Left lung (tissue), 4 donors: ENCODE measurements at regions not wholly inside any gene's neighbourhood (a gene's known extent, or its start where the extent isn't known, plus 50 kb on each side); places are given as distances from the start of the nearest gene placed in this dataset.
"Not testable (repeated sequence)": the region's sequence is repeated elsewhere in the genome, so short reads cannot be mapped to it uniquely, and the experiment has no call there.

Experiments
- ATAC-seq: fragments of 200-7000 bp; cut with Tn5 transposase; one replicate; pipeline ENCODE4 v1.9.1; 2020; ENCODE audit warnings: moderate library complexity
- DNase-seq, 4 donors: peaks; one replicate each; pipeline ENCODE4 v3.0.0-alpha.2; 2013 to 2020
- H3K27ac ChIP-seq, 2 donors: fragments of 200-600 bp; sonication (generic) in 1 of 2; one replicate each; pipeline versions ENCODE4 v1.5.0 to v1.8.0; 2020 to 2021
- H3K27me3 ChIP-seq, 2 donors: fragments of 200-600 bp; sonication (generic) in 1 of 2; one replicate each; pipeline versions ENCODE4 v1.5.0 to v1.8.0; 2020 to 2021
- H3K36me3 ChIP-seq, 2 donors: fragments of 200-600 bp; sonication (generic) in 1 of 2; one replicate each; pipeline versions ENCODE4 v1.5.0 to v1.8.0; 2020 to 2021
- H3K4me1 ChIP-seq, 2 donors: fragments of 200-600 bp; one replicate each; pipeline ENCODE4 v1.8.0; 2021
- H3K4me3 ChIP-seq, 2 donors: fragments of 200-600 bp; sonication (generic) in 1 of 2; one replicate each; pipeline versions ENCODE4 v1.5.0 to v1.8.0; 2020 to 2021; ENCODE audit warnings: mild to moderate bottlenecking in 1 of 2
- H3K9me3 ChIP-seq, 2 donors: fragments of 200-600 bp; sonication (generic) in 1 of 2; one replicate each; pipeline versions ENCODE4 v1.5.0 to v1.8.0; 2020 to 2021
- CTCF ChIP-seq, 2 donors: fragments of 200-600 bp; sonication (generic) in 1 of 2; IDR thresholded peaks; one replicate each; pipeline versions ENCODE4 v1.5.0 to v1.8.0; 2021; ENCODE audit warnings: antibody characterized with exemption in 2 of 2
- intact Hi-C, 2 donors: fragments of 100-400 bp; cut with DNase I; formaldehyde crosslinking; loops; one replicate each; pipeline versions ENCODE4 v1.11.2 to v1.14.2; 2022
- donor health status: DM: no; HTN: yes; CAD: no.
- donor health status: DM: no; HTN: no; CAD: no.

- H3K36me3 ChIP-seq: no peaks in the 10 kb centered on the region
- no peaks in the 10 kb centered on the region for H3K9me3 ChIP-seq
- no peak overlapping the region for H3K27ac ChIP-seq
- no peak overlapping the region for H3K4me3 ChIP-seq
- no peak for TF ChIP-seq CTCF (IDR thresholded peaks at IDR 0.05)
- H3K4me1 ChIP-seq: no peaks in the 10 kb centered on the region
- no peaks in the 10 kb centered on the region for H3K27me3 ChIP-seq
- intact Hi-C loops: no loop called here
- ATAC-seq (no peak), DNase-seq (no peak)
Measured at GRCh38 chr4:151522866-151523519, 114.0 kb downstream of the FHIP1A start.

DNA sequence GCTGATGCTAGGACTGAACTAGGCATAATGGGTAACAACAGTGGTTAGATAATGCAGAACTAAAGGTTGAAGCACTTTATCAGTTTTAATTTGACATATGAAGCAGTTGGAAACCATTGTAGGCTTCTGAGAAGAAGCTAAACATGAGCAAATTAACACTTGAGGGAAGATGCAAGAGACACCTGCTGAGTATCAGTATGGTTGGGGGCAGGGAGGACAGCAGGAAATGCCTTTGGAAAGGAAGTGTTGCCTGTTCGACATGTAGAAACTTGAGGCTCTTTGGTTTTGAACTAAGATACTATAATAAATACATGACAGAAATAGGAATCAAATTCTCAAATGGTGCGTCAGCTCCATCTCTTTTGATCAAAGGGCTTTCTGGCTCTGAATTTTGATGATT, 115.6 kb downstream of the FHIP1A start:
- Histone ChIP-seq H3K4me1 (no peaks in the 10 kb centered on the region), H3K27me3 (no peaks in the 10 kb centered on the region), H3K9me3 (no peaks in the 10 kb centered on the region), H3K27ac (no peak overlapping the region), H3K36me3 (no peaks in the 10 kb centered on the region), H3K4me3 (no peak overlapping the region)
- no peak for DNase-seq
- no peak for TF ChIP-seq CTCF (IDR thresholded peaks at IDR 0.05)
- intact Hi-C loops: no loop called here
- no peak for ATAC-seq

- H3K27ac ChIP-seq, H3K9me3 ChIP-seq, ATAC-seq, H3K36me3 ChIP-seq, DNase-seq, H3K4me1 ChIP-seq, intact Hi-C loops, H3K4me3 ChIP-seq, H3K27me3 ChIP-seq: not testable (repeated sequence)
Measured at GRCh38 chr4:151526489-151526888, 117.5 kb downstream of the FHIP1A start.

DNA sequence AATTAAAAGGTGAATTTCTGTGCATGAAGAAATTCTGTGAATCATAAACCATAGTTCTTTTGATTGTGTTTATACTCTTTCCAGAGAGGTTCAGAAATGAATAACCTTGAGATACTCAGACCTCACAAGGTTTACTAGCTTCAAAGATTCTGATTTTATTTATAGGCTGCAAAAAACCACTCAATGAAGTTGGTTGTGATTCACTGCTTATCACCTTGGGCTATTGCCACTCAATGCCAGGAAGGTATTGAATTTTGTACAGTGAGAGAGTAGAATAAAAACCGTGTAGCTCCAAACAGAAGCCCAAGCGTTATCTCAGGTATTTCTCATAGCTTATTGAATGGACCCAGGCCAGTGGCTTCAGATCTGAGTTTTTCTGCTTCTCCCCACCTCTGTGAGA, 118.7 kb downstream of the FHIP1A start:
- TF ChIP-seq CTCF (IDR thresholded peaks at IDR 0.05): no peak
- Histone ChIP-seq H3K27me3 (no peaks in the 10 kb centered on the region), H3K9me3 (no peaks in the 10 kb centered on the region), H3K4me1 (no peaks in the 10 kb centered on the region), H3K36me3 (no peaks in the 10 kb centered on the region), H3K27ac (no peak overlapping the region), H3K4me3 (no peak overlapping the region)
- DNase-seq (no peak), ATAC-seq (no peak)
- intact Hi-C loops: no loop called here

DNA sequence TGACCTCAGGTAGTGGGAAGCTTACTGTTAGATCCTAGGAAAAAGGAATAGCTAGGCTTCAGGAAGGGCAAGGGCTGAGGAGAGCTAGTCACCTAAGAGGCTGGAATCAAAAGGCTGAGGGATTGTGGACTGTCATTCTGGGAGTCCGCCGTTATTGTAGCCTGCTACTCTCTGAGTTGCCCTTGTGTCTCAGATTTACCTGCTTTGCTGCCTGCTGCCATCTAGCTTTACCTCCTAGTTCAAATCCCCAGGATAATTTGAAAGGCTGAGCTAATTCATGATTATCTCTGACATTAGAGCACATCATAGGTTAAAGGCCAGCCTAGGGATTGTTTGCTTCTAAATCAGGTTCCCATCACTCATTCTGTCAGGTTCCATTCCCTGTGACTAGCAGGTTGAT, 120.2 kb downstream of the FHIP1A start:
- no peaks in the 10 kb centered on the region for H3K9me3 ChIP-seq
- no peaks in the 10 kb centered on the region for H3K4me1 ChIP-seq
- H3K36me3 ChIP-seq: no peaks in the 10 kb centered on the region
- intact Hi-C loops: no loop called here
- DNase-seq (no peak), ATAC-seq (no peak)
- no peak for TF ChIP-seq CTCF (IDR thresholded peaks at IDR 0.05)
- no peak overlapping the region for H3K27ac ChIP-seq
- H3K27me3 ChIP-seq: no peaks in the 10 kb centered on the region
- no peak overlapping the region for H3K4me3 ChIP-seq

DNA sequence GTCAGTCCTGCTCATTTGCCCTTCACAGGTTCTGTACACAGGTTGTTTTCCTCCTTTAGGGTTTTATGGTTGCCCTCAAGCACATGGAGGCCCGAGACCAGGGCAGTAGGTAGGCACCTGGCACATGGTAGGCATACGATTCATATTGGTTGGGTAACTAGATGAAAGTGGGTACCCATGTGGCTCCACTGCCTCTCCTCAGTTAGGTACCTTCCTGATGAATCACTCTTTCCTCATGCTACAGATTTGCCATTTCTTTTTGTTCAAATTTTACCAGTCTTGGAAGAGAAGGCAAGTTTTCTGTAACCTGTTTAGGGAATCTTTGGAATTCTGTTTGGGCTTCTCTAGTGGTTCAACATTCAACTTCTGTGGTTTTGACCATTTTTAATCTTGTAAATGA, 121.3 kb downstream of the FHIP1A start:
- no peaks in the 10 kb centered on the region for H3K9me3 ChIP-seq
- no peaks in the 10 kb centered on the region for H3K4me1 ChIP-seq
- no peaks in the 10 kb centered on the region for H3K36me3 ChIP-seq
- DNase-seq (no peak), ATAC-seq (no peak)
- no peak overlapping the region for H3K27ac ChIP-seq
- intact Hi-C loops: no loop called here
- H3K4me3 ChIP-seq: no peak overlapping the region
- no peaks in the 10 kb centered on the region for H3K27me3 ChIP-seq
- TF ChIP-seq CTCF (IDR thresholded peaks at IDR 0.05): no peak
